ENCODE measurements at regions not wholly inside any gene's neighbourhood (a gene's known extent, or its start where the extent isn't known, plus 50 kb on each side); places are given as distances from the start of the nearest gene placed in this dataset.

DNA sequence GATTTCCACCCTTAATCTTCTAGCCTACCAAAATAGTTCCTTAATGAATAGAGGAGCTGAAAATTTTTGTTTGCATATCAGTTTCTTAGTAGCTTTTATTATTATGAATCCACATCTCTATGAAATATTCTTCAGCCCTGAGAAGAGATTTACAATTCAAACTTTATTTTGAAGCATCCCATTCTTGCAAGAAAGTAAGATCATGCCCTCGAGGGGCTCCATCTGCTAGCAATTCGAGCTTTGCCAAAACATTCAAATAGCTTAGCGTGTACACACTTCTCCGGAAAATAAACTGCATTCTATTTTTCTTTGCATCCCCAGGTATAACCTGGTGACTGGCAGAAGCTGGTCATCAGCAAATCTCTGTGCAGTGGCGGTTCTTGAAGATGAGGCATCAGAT lies 370.7 kb downstream of the MTRR start:
- TF ChIP-seq, protein P1, sequence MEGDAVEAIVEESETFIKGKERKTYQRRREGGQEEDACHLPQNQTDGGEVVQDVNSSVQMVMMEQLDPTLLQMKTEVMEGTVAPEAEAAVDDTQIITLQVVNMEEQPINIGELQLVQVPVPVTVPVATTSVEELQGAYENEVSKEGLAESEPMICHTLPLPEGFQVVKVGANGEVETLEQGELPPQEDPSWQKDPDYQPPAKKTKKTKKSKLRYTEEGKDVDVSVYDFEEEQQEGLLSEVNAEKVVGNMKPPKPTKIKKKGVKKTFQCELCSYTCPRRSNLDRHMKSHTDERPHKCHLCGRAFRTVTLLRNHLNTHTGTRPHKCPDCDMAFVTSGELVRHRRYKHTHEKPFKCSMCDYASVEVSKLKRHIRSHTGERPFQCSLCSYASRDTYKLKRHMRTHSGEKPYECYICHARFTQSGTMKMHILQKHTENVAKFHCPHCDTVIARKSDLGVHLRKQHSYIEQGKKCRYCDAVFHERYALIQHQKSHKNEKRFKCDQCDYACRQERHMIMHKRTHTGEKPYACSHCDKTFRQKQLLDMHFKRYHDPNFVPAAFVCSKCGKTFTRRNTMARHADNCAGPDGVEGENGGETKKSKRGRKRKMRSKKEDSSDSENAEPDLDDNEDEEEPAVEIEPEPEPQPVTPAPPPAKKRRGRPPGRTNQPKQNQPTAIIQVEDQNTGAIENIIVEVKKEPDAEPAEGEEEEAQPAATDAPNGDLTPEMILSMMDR (optimal IDR thresholded peaks at IDR 0.05 in 1 of 3, IDR thresholded peaks at IDR 0.05 in 1 of 3, conservative IDR thresholded peaks at IDR 0.05 in 1 of 3; ENCODE audit: extremely low read depth in 1 of 3, insufficient read depth in 2 of 3, low read length in 3 of 3) = no peak
- no peak for TF ChIP-seq EZH2 (IDR thresholded peaks at IDR 0.05; ENCODE audit: low read length)

Data from keratinocyte (primary cell).